IMR-90 (cell line): ENCODE measurements at regions not wholly inside any gene's neighbourhood (a gene's known extent, or its start where the extent isn't known, plus 50 kb on each side); places are given as distances from the start of the nearest gene placed in this dataset.

ENCODE experiments used
- ATAC-seq: fragments of 200-7000 bp; cut with Tn5 transposase; 2 replicates; pipeline ENCODE4 v1.9.1; 2020; ENCODE audit warnings: low read depth, mild to moderate bottlenecking, moderate library complexity
- BruUV-seq: library from RNA; stranded (reverse); fragments of 400-500 nt; replicated peaks from 2 replicates; lab custom pipeline; 2021; lab: Mats Ljungman, UMichigan
- CTCF ChIA-PET: fragments of 300-600 bp; formaldehyde crosslinking; extraction: SDS; loops from one replicate; lab custom pipeline; 2021; ENCODE audit warnings: antibody characterized with exemption; lab: Yijun Ruan, JAX
- POLR2A ChIA-PET: fragments of 300-600 bp; sonication (Branson Sonifier 250); formaldehyde crosslinking; loops from one replicate; lab custom pipeline; 2022; ENCODE audit warnings: antibody characterized with exemption; ENCODE audit not compliant: unreplicated experiment; lab: Charles Lee
- DNase-seq: peaks from one replicate; pipeline ENCODE4 v3.0.0; 2013
- H2AFZ ChIP-seq: replicated peaks from 2 replicates; pipeline ENCODE3; 2013; ENCODE audit warnings: low read length, mild to moderate bottlenecking; ENCODE audit not compliant: poor library complexity
- H2AK5ac ChIP-seq: 2 replicates; pipeline ENCODE4 v1.6.1; 2013; ENCODE audit warnings: low read depth, low read length, inconsistent platforms
- H2AK9ac ChIP-seq: replicated peaks from 2 replicates; pipeline ENCODE3; 2013; ENCODE audit warnings: mild to moderate bottlenecking, low read depth, low read length, moderate library complexity; ENCODE audit not compliant: poor library complexity
- H2BK120ac ChIP-seq: 2 replicates; pipeline ENCODE4 v1.6.1; 2013; ENCODE audit warnings: low read depth, low read length, inconsistent platforms
- H2BK15ac ChIP-seq: 3 replicates; pipeline ENCODE4 v1.6.1; 2013; ENCODE audit warnings: low read depth, low read length, inconsistent platforms
- H2BK20ac ChIP-seq: 2 replicates; pipeline ENCODE4 v1.6.1; 2013; ENCODE audit warnings: low read depth, mild to moderate bottlenecking, inconsistent platforms, low read length, moderate library complexity
- H2BK5ac ChIP-seq: 2 replicates; pipeline ENCODE4 v1.6.1; 2013; ENCODE audit warnings: mild to moderate bottlenecking, low read depth, low read length, inconsistent platforms; ENCODE audit not compliant: poor library complexity, severe bottlenecking
- H3K14ac ChIP-seq: replicated peaks from 2 replicates; pipeline ENCODE4 v1.6.1; 2013; ENCODE audit warnings: low read depth, low read length, inconsistent platforms
- H3K18ac ChIP-seq: 2 replicates; pipeline ENCODE4 v1.6.1; 2013; ENCODE audit warnings: low read depth, low read length, control low read depth
- H3K23ac ChIP-seq: 2 replicates; pipeline ENCODE4 v1.6.1; 2013; ENCODE audit warnings: low read depth, low read length, inconsistent platforms
- H3K27ac ChIP-seq: 2 replicates; pipeline ENCODE4 v1.5.1; 2013; ENCODE audit warnings: mild to moderate bottlenecking, control low read depth, low read length; ENCODE audit not compliant: insufficient read depth
- H3K27me3 ChIP-seq: 2 replicates; pipeline ENCODE4 v1.6.1; 2013; ENCODE audit warnings: low read length; ENCODE audit not compliant: control insufficient read depth, insufficient read depth
- H3K36me3 ChIP-seq: 2 replicates; pipeline ENCODE4 v1.6.1; 2013; ENCODE audit warnings: low read length, mixed read lengths; ENCODE audit not compliant: control insufficient read depth, insufficient read depth
- H3K4ac ChIP-seq: 2 replicates; pipeline ENCODE4 v1.6.1; 2013; ENCODE audit warnings: low read depth, low read length, inconsistent platforms
- H3K4me1 ChIP-seq: 2 replicates; pipeline ENCODE4 v1.6.1; 2013; ENCODE audit warnings: low read length, mixed read lengths; ENCODE audit not compliant: control insufficient read depth, insufficient read depth
- H3K4me2 ChIP-seq: 2 replicates; pipeline ENCODE4 v1.6.1; 2013; ENCODE audit warnings: low read depth, mild to moderate bottlenecking, control low read depth, low read length, moderate library complexity
- H3K4me3 ChIP-seq: 2 replicates; pipeline ENCODE4 v1.5.1; 2013; ENCODE audit warnings: low read depth, mild to moderate bottlenecking, control low read depth, low read length, moderate library complexity; ENCODE audit not compliant: insufficient read depth
- H3K56ac ChIP-seq: 2 replicates; pipeline ENCODE4 v1.6.1; 2013; ENCODE audit warnings: low read length, inconsistent platforms; ENCODE audit not compliant: insufficient read depth; ENCODE audit errors: extremely low read depth
- H3K79me1 ChIP-seq, 2 experiments: 2 replicates each; pipeline ENCODE4 v1.6.1; 2013; ENCODE audit warnings: low read length in 2 of 2, inconsistent platforms in 1 of 2, low read depth in 1 of 2
- H3K9ac ChIP-seq: 2 replicates; pipeline ENCODE4 v1.6.1; 2013; ENCODE audit warnings: low read depth, low read length, control low read depth
- H3K9me1 ChIP-seq: 2 replicates; pipeline ENCODE4 v1.6.1; 2013; ENCODE audit warnings: low read length, inconsistent platforms; ENCODE audit not compliant: insufficient read depth
- H3K9me3 ChIP-seq: 2 replicates; pipeline ENCODE4 v1.6.1; 2013; ENCODE audit warnings: low read length; ENCODE audit not compliant: control insufficient read depth, insufficient read depth
- H4K20me1 ChIP-seq: 2 replicates; pipeline ENCODE4 v1.6.1; 2013; ENCODE audit warnings: low read length, inconsistent platforms; ENCODE audit not compliant: insufficient read depth
- H4K5ac ChIP-seq: 2 replicates; pipeline ENCODE4 v1.6.1; 2013; ENCODE audit warnings: mild to moderate bottlenecking, low read depth, low read length, control low read depth
- H4K8ac ChIP-seq, 2 experiments: 2 replicates each; pipeline ENCODE4 v1.6.1; 2013; ENCODE audit warnings: low read depth in 2 of 2, low read length in 2 of 2, control low read depth in 1 of 2, inconsistent platforms in 1 of 2
- H4K91ac ChIP-seq: 2 replicates; pipeline ENCODE4 v1.6.1; 2013; ENCODE audit warnings: low read depth, low read length, inconsistent platforms; ENCODE audit not compliant: insufficient read depth
- BHLHE40 ChIP-seq: fragments of 150-350 bp; IDR thresholded peaks from 2 replicates; pipeline ENCODE4 v1.6.1; 2016; ENCODE audit warnings: mild to moderate bottlenecking, low read depth, low read length
- MXI1 ChIP-seq: IDR thresholded peaks from 2 replicates; pipeline ENCODE4 v1.6.1; 2012; ENCODE audit warnings: low read depth, mild to moderate bottlenecking, low read length, moderate library complexity, borderline replicate concordance
- NFE2L2 ChIP-seq: fragments of 150-350 bp; IDR thresholded peaks from 2 replicates; pipeline ENCODE4 v1.6.1; 2016; ENCODE audit warnings: low read depth, mild to moderate bottlenecking, low read length
- RCOR1 ChIP-seq: IDR thresholded peaks from 2 replicates; pipeline ENCODE4 v1.6.1; 2012; ENCODE audit warnings: mild to moderate bottlenecking, low read length, improper control_type of control experiment; ENCODE audit not compliant: insufficient replicate concordance
- SMC3 ChIP-seq: fragments of 150-350 bp; IDR thresholded peaks from 2 replicates; pipeline ENCODE4 v1.6.1; 2016; ENCODE audit warnings: low read depth, mild to moderate bottlenecking, antibody characterized with exemption, low read length, moderate library complexity
- dilution Hi-C: fragments of 300-500 bp; cut with HindIII; formaldehyde crosslinking; loops from one replicate; pipeline ENCODE4 v1.14.3; 2018; ENCODE audit warnings: low sequenced_read_pairs; ENCODE audit not compliant: unreplicated experiment
- in situ Hi-C: fragments of 300-500 bp; cut with MboI; formaldehyde crosslinking; loops from 3 replicates; pipeline ENCODE4 v1.14.3; 2019; ENCODE audit warnings: low sequenced_read_pairs, inconsistent platforms, mixed read lengths
- intact Hi-C: fragments of 100-400 bp; cut with micrococcal nuclease; formaldehyde crosslinking; loops from 2 replicates; pipeline ENCODE4 v1.10.0; 2022

DNA sequence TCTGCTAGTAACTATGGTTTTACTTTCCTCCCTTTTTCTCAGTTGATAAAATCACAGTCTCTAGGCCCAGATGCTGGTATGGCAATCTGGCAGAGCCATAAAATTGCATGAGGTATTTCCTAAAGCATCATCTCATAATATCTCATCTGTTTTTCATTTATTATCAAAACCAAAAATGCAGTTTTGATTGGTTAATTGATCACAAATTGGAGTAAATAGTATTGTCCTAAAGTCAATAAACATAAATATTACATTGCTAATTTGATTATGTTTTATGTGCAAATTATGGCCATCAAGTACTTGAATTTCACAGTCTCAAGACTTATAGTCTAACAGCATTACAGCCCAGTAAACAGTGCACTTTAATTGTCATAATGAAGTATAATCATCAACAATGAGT is 2365.6 kb downstream of the ARAP2 start:
- H3K9me1 ChIP-seq = no peaks in the 10 kb centered on the region
- H3K79me1 ChIP-seq = no peaks in the 10 kb centered on the region
- no peaks in the 10 kb centered on the region for H3K9me3 ChIP-seq
- no peak overlapping the region for H3K14ac ChIP-seq
- H3K27me3 ChIP-seq = no peaks in the 10 kb centered on the region
- no peaks in the 10 kb centered on the region for H3K36me3 ChIP-seq
- H3K27ac ChIP-seq = no peak overlapping the region
- H3K9ac ChIP-seq = no peak overlapping the region
- no peak for DNase-seq
- TF ChIP-seq MXI1 (no peak), RCOR1 (no peak), NFE2L2 (no peak), BHLHE40 (no peak), SMC3 (no peak)
- POLR2A ChIA-PET = no interaction called here
- no peak overlapping the region for H4K91ac ChIP-seq
- H2AFZ ChIP-seq = no peak overlapping the region
- no peaks in the 10 kb centered on the region for H4K20me1 ChIP-seq
- no peak overlapping the region for H4K5ac ChIP-seq
- H2AK5ac ChIP-seq = no peak overlapping the region
- H3K4me1 ChIP-seq = no peaks in the 10 kb centered on the region
- no peak overlapping the region for H3K4me3 ChIP-seq
- no peak overlapping the region for H2BK120ac ChIP-seq
- no TSS peak for BruUV-seq
- H4K8ac ChIP-seq = no peak overlapping the region
- intact Hi-C loops = no loop called here
- no peak overlapping the region for H3K23ac ChIP-seq
- no peak overlapping the region for H3K4me2 ChIP-seq
- CTCF ChIA-PET = no interaction called here
- no peak overlapping the region for H3K56ac ChIP-seq
- in situ Hi-C loops = no loop called here
- H3K4ac ChIP-seq = no peak overlapping the region
- H3K18ac ChIP-seq = no peak overlapping the region
- dilution Hi-C loops = no loop called here
- ATAC-seq = no peak
- no peak overlapping the region for H2BK5ac ChIP-seq
- H2BK15ac ChIP-seq = no peak overlapping the region
- no peak overlapping the region for H2AK9ac ChIP-seq
- no peak overlapping the region for H2BK20ac ChIP-seq
